Endothelial cell of umbilical vein (primary cell): ENCODE measurements at regions not wholly inside any gene's neighbourhood (a gene's known extent, or its start where the extent isn't known, plus 50 kb on each side); places are given as distances from the start of the nearest gene placed in this dataset.

Experiments
- BruUV-seq: library from RNA; stranded (reverse); fragments of 400-500 nt; replicated peaks from 2 replicates; lab custom pipeline; 2021; lab: Mats Ljungman, UMichigan
- CTCF ChIA-PET: fragments of 300-600, 350-600 bp; sonication (Branson Sonifier 250); formaldehyde crosslinking; loops from one replicate; lab custom pipeline; 2021; ENCODE audit warnings: antibody characterized with exemption, inconsistent platforms; lab: Charles Lee
- POLR2A ChIA-PET: fragments of 300-600, 350-600 bp; sonication (Branson Sonifier 250); formaldehyde crosslinking; loops from one replicate; lab custom pipeline; 2021; ENCODE audit warnings: antibody characterized with exemption, inconsistent platforms; lab: Charles Lee
- DNase-seq: peaks from one replicate; pipeline ENCODE4 v3.0.0-alpha.2; 2011; ENCODE audit warnings: low read depth, low spot score
- FAIRE-seq: peaks from 2 replicates; lab custom pipeline; 2011; peaks lifted over from hg19 to GRCh38; lab: Jason Lieb, UNC
- H2AFZ ChIP-seq: 2 replicates; pipeline ENCODE4 v1.6.0; 2012; ENCODE audit warnings: low read depth, low read length, control low read depth, inconsistent platforms
- H3K27ac ChIP-seq: 2 replicates; pipeline ENCODE4 v1.5.1; 2011; ENCODE audit warnings: low read depth, mild to moderate bottlenecking, control low read depth, low read length, moderate library complexity; ENCODE audit not compliant: insufficient read depth
- H3K27me3 ChIP-seq, 2 experiments: 2 replicates each; pipeline versions ENCODE4 v1.6.0 to v1.6.1; 2011; ENCODE audit warnings: low read length in 2 of 2, mixed read lengths in 1 of 2; ENCODE audit not compliant: control insufficient read depth in 2 of 2, insufficient read depth in 2 of 2
- H3K36me3 ChIP-seq, 2 experiments: 2 replicates in 1 of 2; 3 replicates in 1 of 2; pipeline ENCODE4 v1.5.1; 2011; ENCODE audit warnings: low read length in 2 of 2, mild to moderate bottlenecking in 1 of 2, moderate library complexity in 1 of 2; ENCODE audit not compliant: control insufficient read depth in 2 of 2, insufficient read depth in 2 of 2; ENCODE audit errors: extremely low read depth in 1 of 2
- H3K4me1 ChIP-seq: 3 replicates; pipeline ENCODE4 v1.5.1; 2011; ENCODE audit warnings: mild to moderate bottlenecking, low read length; ENCODE audit not compliant: control insufficient read depth, insufficient read depth; ENCODE audit errors: extremely low read depth
- H3K4me2 ChIP-seq: 2 replicates; pipeline ENCODE4 v1.6.1; 2011; ENCODE audit warnings: low read length, control low read depth, mixed read lengths; ENCODE audit not compliant: insufficient read depth
- H3K4me3 ChIP-seq, 3 experiments: fragments of 200-600 bp in 1 of 3; sonication (generic), shearing (Covaris generic) in 1 of 3; replicated peaks in 1 of 3; 2 replicates each; pipeline ENCODE4 v1.5.1; 2011 to 2016; ENCODE audit warnings: control low read depth in 3 of 3, low read length in 3 of 3, mild to moderate bottlenecking in 2 of 3, inconsistent platforms in 1 of 3, low read depth in 1 of 3, moderate library complexity in 1 of 3; ENCODE audit not compliant: insufficient read depth in 1 of 3
- H3K79me2 ChIP-seq: 2 replicates; pipeline ENCODE4 v1.6.0; 2012; ENCODE audit warnings: low read length, inconsistent platforms; ENCODE audit not compliant: control insufficient read depth, insufficient read depth
- H3K9ac ChIP-seq: replicated peaks from 2 replicates; pipeline ENCODE3; 2011; ENCODE audit warnings: low read length, control low read depth; ENCODE audit not compliant: insufficient read depth; ENCODE audit errors: extremely low read depth
- H3K9me1 ChIP-seq: replicated peaks from 3 replicates; pipeline ENCODE4 v1.6.0; 2011; ENCODE audit warnings: mild to moderate bottlenecking, low read length; ENCODE audit not compliant: control insufficient read depth, insufficient read depth; ENCODE audit errors: extremely low read depth
- H3K9me3 ChIP-seq: replicated peaks from 2 replicates; pipeline ENCODE4 v1.5.1; 2012; ENCODE audit warnings: low read length, inconsistent platforms; ENCODE audit not compliant: control insufficient read depth, insufficient read depth
- H4K20me1 ChIP-seq: replicated peaks from 2 replicates; pipeline ENCODE3; 2011; ENCODE audit warnings: mild to moderate bottlenecking, low read length; ENCODE audit not compliant: control insufficient read depth, insufficient read depth; ENCODE audit errors: extremely low read depth
- CTCF ChIP-seq, 2 donors: IDR thresholded peaks; 1 replicate in 1 of 2; 2 replicates in 1 of 2; pipeline ENCODE4 v1.5.1; 2011; ENCODE audit warnings: low read length in 2 of 2, mild to moderate bottlenecking in 2 of 2, moderate library complexity in 2 of 2, control low read depth in 1 of 2, inconsistent platforms in 1 of 2, low read depth in 1 of 2; ENCODE audit not compliant: insufficient read depth in 1 of 2; ENCODE audit errors: extremely low read depth in 1 of 2
- EZH2 ChIP-seq: IDR thresholded peaks from 2 replicates; pipeline ENCODE4 v1.6.1; 2012; ENCODE audit warnings: borderline replicate concordance, low read depth, mild to moderate bottlenecking, moderate library complexity, low read length, inconsistent platforms; ENCODE audit not compliant: severe bottlenecking
- FOS ChIP-seq: IDR thresholded peaks from 2 replicates; pipeline ENCODE4 v1.6.1; 2011; ENCODE audit warnings: mild to moderate bottlenecking, low read length, moderate library complexity, borderline replicate concordance; ENCODE audit not compliant: insufficient read depth
- GATA2 ChIP-seq: IDR thresholded peaks from 2 replicates; pipeline ENCODE4 v1.7.0; 2011; ENCODE audit warnings: low read depth, mild to moderate bottlenecking, moderate library complexity, mixed read lengths, low read length; ENCODE audit not compliant: insufficient read length, insufficient read depth
- JUN ChIP-seq: IDR thresholded peaks from 2 replicates; pipeline ENCODE4 v1.6.1; 2011; ENCODE audit warnings: borderline replicate concordance, low read depth; ENCODE audit not compliant: insufficient read length, insufficient read depth
- MAX ChIP-seq: IDR thresholded peaks from 2 replicates; pipeline ENCODE4 v1.6.1; 2011; ENCODE audit not compliant: insufficient read depth, insufficient read length
- MYC ChIP-seq: IDR thresholded peaks from one replicate; pipeline ENCODE4 v1.6.1; 2011; ENCODE audit warnings: mild to moderate bottlenecking, low read depth, low read length
- POLR2A ChIP-seq: IDR thresholded peaks from 2 replicates; pipeline ENCODE4 v1.6.1; 2012; ENCODE audit warnings: low read depth, mild to moderate bottlenecking, control low read depth, low read length
- POLR2AphosphoS5 ChIP-seq: IDR thresholded peaks from 2 replicates; pipeline ENCODE4 v1.6.1; 2012; ENCODE audit warnings: low read depth, mild to moderate bottlenecking, control low read depth, low read length, moderate library complexity; ENCODE audit not compliant: insufficient read depth
- dilution Hi-C: fragments of 300-500 bp; cut with MboI; formaldehyde crosslinking; loops from one replicate; pipeline ENCODE4 v1.15.0; 2019; ENCODE audit warnings: low sequenced_read_pairs; ENCODE audit not compliant: extremely low pct_ligation_motif_present
- intact Hi-C: fragments of 100-400 bp; cut with micrococcal nuclease; formaldehyde crosslinking; loops from one replicate; pipeline ENCODE4 v1.10.0; 2022

- Histone ChIP-seq H4K20me1 (no peaks in the 10 kb centered on the region), H3K4me1 (peaks cover 16% of the 10 kb centered on the region), H3K27me3 (no peaks in the 10 kb centered on the region), H3K4me3 (no peak overlapping the region), H3K9me1 (no peaks in the 10 kb centered on the region), H3K9ac (no peak overlapping the region), H3K4me2 (no peak overlapping the region), H3K36me3 (no peaks in the 10 kb centered on the region), H3K79me2 (no peaks in the 10 kb centered on the region), H2AFZ (no peak overlapping the region), H3K27ac (no peak overlapping the region), H3K9me3 (no peaks in the 10 kb centered on the region)
- BruUV-seq: no TSS peak
- dilution Hi-C loops (no loop called here), intact Hi-C loops (no loop called here)
- no peak for FAIRE-seq
- CTCF ChIA-PET: interaction anchor here (0.8 kb wide), 1 partner anchor 9 kb away, joined by 3 read pairs; no protein-coding TSS in a partner anchor
- no peak for TF ChIP-seq GATA2
- TF ChIP-seq EZH2: no peak
- TF ChIP-seq FOS: no peak
- POLR2A ChIA-PET: no interaction called here
- DNase-seq: no peak
Observed at GRCh38 chr3:117617906-117618305, 908.3 kb downstream of the TUSC7 start.

GRCh38 chr3:117618462-117618861 is 908.9 kb downstream of the TUSC7 start:
- intact Hi-C loops (no loop called here), dilution Hi-C loops (no loop called here)
- no peak for TF ChIP-seq JUN
- TF ChIP-seq POLR2A: no peak
- no peak for TF ChIP-seq MAX
- no peak for TF ChIP-seq MYC
- TF ChIP-seq CTCF (IDR thresholded peaks at IDR 0.05; ENCODE audit: extremely low read depth in 1 of 2, insufficient read depth in 1 of 2, low read depth in 1 of 2, low read length in 2 of 2): no peak
- no peak for TF ChIP-seq POLR2AphosphoS5
- no peak for TF ChIP-seq GATA2
- TF ChIP-seq FOS: no peak
- TF ChIP-seq EZH2: no peak
- H3K9ac ChIP-seq: no peak overlapping the region
- DNase-seq (no peak), FAIRE-seq (no peak)
- H3K27ac ChIP-seq: no peak overlapping the region
- no peaks in the 10 kb centered on the region for H3K79me2 ChIP-seq
- no TSS peak for BruUV-seq
- H3K9me1 ChIP-seq: no peaks in the 10 kb centered on the region
- no peaks in the 10 kb centered on the region for H3K36me3 ChIP-seq
- no peak overlapping the region for H2AFZ ChIP-seq
- H4K20me1 ChIP-seq: no peaks in the 10 kb centered on the region
- H3K27me3 ChIP-seq: no peaks in the 10 kb centered on the region
- no peak overlapping the region for H3K4me2 ChIP-seq
- H3K4me1 ChIP-seq: peaks cover 22% of the 10 kb centered on the region
- POLR2A ChIA-PET: no interaction called here
- CTCF ChIA-PET: no interaction called here
- no peaks in the 10 kb centered on the region for H3K9me3 ChIP-seq
- H3K4me3 ChIP-seq: no peak overlapping the region
